HCT116 (cell line): ENCODE measurements at regions not wholly inside any gene's neighbourhood (a gene's known extent, or its start where the extent isn't known, plus 50 kb on each side); places are given as distances from the start of the nearest gene placed in this dataset.

Experiments used
- ATAC-seq: fragments of 200-7000 bp; cut with Tn5 transposase; 2 replicates; pipeline ENCODE4 v1.9.1; 2020; ENCODE audit warnings: mild to moderate bottlenecking, moderate library complexity
- BruUV-seq: library from RNA; stranded (reverse); fragments of 400-500 nt; replicated peaks from 2 replicates; lab custom pipeline; 2021; lab: Mats Ljungman, UMichigan
- CTCF ChIA-PET: fragments of 300-600 bp; sonication (Branson Sonifier 250); formaldehyde crosslinking; loops from one replicate; lab custom pipeline; 2021; ENCODE audit warnings: antibody characterized with exemption; lab: Charles Lee
- POLR2A ChIA-PET: fragments of 300-600, 350-600 bp; sonication (Branson Sonifier 250); formaldehyde crosslinking; loops from one replicate; lab custom pipeline; 2021; ENCODE audit warnings: antibody characterized with exemption; lab: Charles Lee
- RAD21 ChIA-PET, 2 experiments: fragments of 300-600 bp; sonication (Branson Sonifier 250); formaldehyde crosslinking; loops; one replicate each; lab custom pipeline; 2023; ENCODE audit warnings: low total read pairs in 2 of 2; ENCODE audit not compliant: uncharacterized antibody in 2 of 2, unreplicated experiment in 2 of 2, low non-redundant PET in 1 of 2; lab: Charles Lee
- DNase-seq: peaks from one replicate; pipeline ENCODE4 v3.0.0-alpha.2; 2010; ENCODE audit warnings: low read depth, low spot score
- H2AFZ ChIP-seq: fragments of 200-600 bp; shearing (Covaris generic), sonication (generic); 2 replicates; pipeline ENCODE4 v1.6.1; 2017; ENCODE audit warnings: low read depth, mixed run types, mixed read lengths, antibody characterized with exemption, low read length; ENCODE audit not compliant: poor library complexity, severe bottlenecking
- H3K27ac ChIP-seq: 2 replicates; pipeline ENCODE4 v1.5.1; 2012; ENCODE audit warnings: low read depth, low read length
- H3K27me3 ChIP-seq: fragments of 200-600 bp; sonication (generic); 2 replicates; pipeline ENCODE4 v1.6.1; 2016; ENCODE audit warnings: mixed run types, low read length, mixed read lengths; ENCODE audit not compliant: insufficient read depth
- H3K36me3 ChIP-seq, 2 experiments: fragments of 200-500 bp in 1 of 2; fragments of 200-600 bp in 1 of 2; sonication (Bioruptor generic) in 1 of 2; sonication (generic) in 1 of 2; 2 replicates each; pipeline versions ENCODE4 v1.5.1 to v1.6.1; 2014 to 2016; ENCODE audit warnings: low read length in 2 of 2, inconsistent platforms in 1 of 2, mixed read lengths in 1 of 2, mixed run types in 1 of 2; ENCODE audit not compliant: insufficient read depth in 2 of 2, control insufficient read depth in 1 of 2
- H3K4me1 ChIP-seq, 2 experiments: fragments of 200-600 bp in 1 of 2; sonication (generic) in 1 of 2; 2 replicates each; pipeline versions ENCODE4 v1.5.1 to v1.6.1; 2012 to 2017; ENCODE audit warnings: low read length in 2 of 2, inconsistent platforms in 1 of 2, mild to moderate bottlenecking in 1 of 2, mixed read lengths in 1 of 2, mixed run types in 1 of 2, moderate library complexity in 1 of 2; ENCODE audit not compliant: insufficient read depth in 2 of 2, control insufficient read depth in 1 of 2
- H3K4me2 ChIP-seq: fragments of 200-600 bp; sonication (generic); 2 replicates; pipeline ENCODE4 v1.6.1; 2017; ENCODE audit warnings: mixed run types, low read length, mixed read lengths
- H3K4me3 ChIP-seq, 2 experiments: fragments of 200-600 bp in 1 of 2; sonication (generic) in 1 of 2; replicated peaks in 1 of 2; 2 replicates each; pipeline ENCODE4 v1.5.1; 2011 to 2016; ENCODE audit warnings: low read length in 2 of 2, control low read depth in 1 of 2, low read depth in 1 of 2, mild to moderate bottlenecking in 1 of 2, mixed read lengths in 1 of 2, mixed run types in 1 of 2
- H3K79me2 ChIP-seq: fragments of 200-600 bp; sonication (generic); 2 replicates; pipeline ENCODE4 v1.6.1; 2017; ENCODE audit warnings: mild to moderate bottlenecking, mixed run types, low read length, moderate library complexity, mixed read lengths; ENCODE audit not compliant: insufficient read depth
- H3K9ac ChIP-seq: fragments of 200-600 bp; sonication (generic); 2 replicates; pipeline ENCODE4 v1.6.1; 2016; ENCODE audit warnings: low read length, mixed read lengths
- H3K9me2 ChIP-seq: fragments of 200-600 bp; sonication (generic), shearing (Covaris generic); 2 replicates; pipeline ENCODE4 v1.6.1; 2017; ENCODE audit warnings: mixed run types, mild to moderate bottlenecking, moderate library complexity; ENCODE audit not compliant: insufficient read depth
- H3K9me3 ChIP-seq, 2 experiments: fragments of 200-500 bp in 1 of 2; fragments of 200-600 bp in 1 of 2; sonication (Bioruptor generic) in 1 of 2; sonication (generic) in 1 of 2; 2 replicates each; pipeline ENCODE4 v1.6.1; 2014 to 2017; ENCODE audit warnings: low read length in 2 of 2, mixed read lengths in 2 of 2, inconsistent platforms in 1 of 2, low read depth in 1 of 2, mild to moderate bottlenecking in 1 of 2, mixed run types in 1 of 2, moderate library complexity in 1 of 2; ENCODE audit not compliant: control insufficient read depth in 1 of 2, insufficient read depth in 1 of 2
- H4K20me1 ChIP-seq: fragments of 200-600 bp; sonication (generic), shearing (Covaris generic); 2 replicates; pipeline ENCODE4 v1.6.1; 2017; ENCODE audit warnings: mixed run types, mild to moderate bottlenecking, moderate library complexity; ENCODE audit not compliant: insufficient read depth
- ATF3 ChIP-seq: IDR thresholded peaks from 2 replicates; pipeline ENCODE4 v1.6.1; 2012
- CEBPB ChIP-seq: IDR thresholded peaks from 2 replicates; pipeline ENCODE4 v1.6.1; 2012; ENCODE audit warnings: low read depth
- EGR1 ChIP-seq: IDR thresholded peaks from 2 replicates; pipeline ENCODE4 v1.6.1; 2012; ENCODE audit warnings: low read depth
- ELF1 ChIP-seq: IDR thresholded peaks from 2 replicates; pipeline ENCODE4 v1.6.1; 2012; ENCODE audit warnings: low read depth, borderline replicate concordance
- EZH2 ChIP-seq: fragments of 200-600 bp; sonication (generic); IDR thresholded peaks from 2 replicates; pipeline ENCODE4 v1.6.1; 2017; ENCODE audit warnings: antibody characterized with exemption, mixed run types
- EZH2phosphoT487 ChIP-seq: fragments of 200-600 bp; IDR thresholded peaks from 2 replicates; pipeline ENCODE4 v1.6.1; 2018; ENCODE audit warnings: antibody characterized with exemption, borderline replicate concordance
- FOSL1 ChIP-seq: IDR thresholded peaks from 2 replicates; pipeline ENCODE4 v1.6.1; 2012; ENCODE audit warnings: low read depth
- JUND ChIP-seq: IDR thresholded peaks from 2 replicates; pipeline ENCODE4 v1.6.1; 2012
- POLR2A ChIP-seq: IDR thresholded peaks from 2 replicates; pipeline ENCODE4 v1.7.0; 2011; ENCODE audit warnings: borderline replicate concordance; ENCODE audit not compliant: insufficient read depth, insufficient read length; ENCODE audit errors: extremely low read depth
- SIN3A ChIP-seq: IDR thresholded peaks from 2 replicates; pipeline ENCODE4 v1.6.1; 2012; ENCODE audit warnings: low read depth
- SP1 ChIP-seq: IDR thresholded peaks from 2 replicates; pipeline ENCODE4 v1.6.1; 2012; ENCODE audit warnings: low read depth
- SRF ChIP-seq: IDR thresholded peaks from 2 replicates; pipeline ENCODE4 v1.6.1; 2012; ENCODE audit warnings: low read depth
- TCF7L2 ChIP-seq: IDR thresholded peaks from 2 replicates; pipeline ENCODE4 v1.7.0; 2011; ENCODE audit warnings: borderline replicate concordance, inconsistent platforms; ENCODE audit not compliant: insufficient read depth, insufficient read length; ENCODE audit errors: extremely low read depth
- YY1 ChIP-seq: IDR thresholded peaks from 2 replicates; pipeline ENCODE4 v1.6.1; 2011; ENCODE audit warnings: low read length, low read depth, moderate library complexity, mild to moderate bottlenecking; ENCODE audit not compliant: insufficient replicate concordance; ENCODE audit errors: extremely low read depth
- ZFX ChIP-seq: fragments of 450-650 bp; IDR thresholded peaks from 2 replicates; pipeline ENCODE4 v1.6.1; 2017
- intact Hi-C: fragments of 100-400 bp; cut with micrococcal nuclease; formaldehyde crosslinking; loops from 2 replicates; pipeline ENCODE4 v1.10.0; 2022
- TF ChIP-seq, protein P1 (sequence below): IDR thresholded peaks from 2 replicates; pipeline ENCODE4 v1.6.1; 2012; ENCODE audit warnings: low read depth

- RAD21 ChIA-PET: no interaction called here
- TF ChIP-seq EGR1 (no peak), ZFX (no peak), ELF1 (no peak), TCF7L2 (no peak), SRF (no peak), CEBPB (no peak), EZH2 (no peak), POLR2A (no peak), ATF3 (no peak)
- BruUV-seq: no TSS peak
Observed at GRCh38 chr13:58397596-58398387, 766.2 kb downstream of the PCDH17 start.

GRCh38 chr13:58399263-58399662 is 767.7 kb downstream of the PCDH17 start:
- Histone ChIP-seq H2AFZ (no peak overlapping the region), H3K9ac (no peak overlapping the region), H3K9me3 (peaks cover 16 to 38% of the 10 kb centered on the region in 2 experiments; a peak in 3 of 4 replicates), H3K4me3 (no peak overlapping the region), H3K27me3 (no peaks in the 10 kb centered on the region), H3K27ac (no peak overlapping the region), H3K79me2 (no peaks in the 10 kb centered on the region), H3K9me2 (no peaks in the 10 kb centered on the region), H3K36me3 (no peaks in the 10 kb centered on the region), H3K4me1 (no peaks in the 10 kb centered on the region), H3K4me2 (no peak overlapping the region), H4K20me1 (no peaks in the 10 kb centered on the region)
- no peak for DNase-seq
- ATAC-seq: no peak
- intact Hi-C loops: no loop called here
- RAD21 ChIA-PET: no interaction called here
- no TSS peak for BruUV-seq
- CTCF ChIA-PET: no interaction called here
- TF ChIP-seq YY1 (no peak), FOSL1 (no peak), SIN3A (no peak), SP1 (no peak), TCF7L2 (no peak), EZH2phosphoT487 (no peak), JUND (no peak), POLR2A (no peak), EZH2 (no peak), EGR1 (no peak)
- TF ChIP-seq, protein P1, sequence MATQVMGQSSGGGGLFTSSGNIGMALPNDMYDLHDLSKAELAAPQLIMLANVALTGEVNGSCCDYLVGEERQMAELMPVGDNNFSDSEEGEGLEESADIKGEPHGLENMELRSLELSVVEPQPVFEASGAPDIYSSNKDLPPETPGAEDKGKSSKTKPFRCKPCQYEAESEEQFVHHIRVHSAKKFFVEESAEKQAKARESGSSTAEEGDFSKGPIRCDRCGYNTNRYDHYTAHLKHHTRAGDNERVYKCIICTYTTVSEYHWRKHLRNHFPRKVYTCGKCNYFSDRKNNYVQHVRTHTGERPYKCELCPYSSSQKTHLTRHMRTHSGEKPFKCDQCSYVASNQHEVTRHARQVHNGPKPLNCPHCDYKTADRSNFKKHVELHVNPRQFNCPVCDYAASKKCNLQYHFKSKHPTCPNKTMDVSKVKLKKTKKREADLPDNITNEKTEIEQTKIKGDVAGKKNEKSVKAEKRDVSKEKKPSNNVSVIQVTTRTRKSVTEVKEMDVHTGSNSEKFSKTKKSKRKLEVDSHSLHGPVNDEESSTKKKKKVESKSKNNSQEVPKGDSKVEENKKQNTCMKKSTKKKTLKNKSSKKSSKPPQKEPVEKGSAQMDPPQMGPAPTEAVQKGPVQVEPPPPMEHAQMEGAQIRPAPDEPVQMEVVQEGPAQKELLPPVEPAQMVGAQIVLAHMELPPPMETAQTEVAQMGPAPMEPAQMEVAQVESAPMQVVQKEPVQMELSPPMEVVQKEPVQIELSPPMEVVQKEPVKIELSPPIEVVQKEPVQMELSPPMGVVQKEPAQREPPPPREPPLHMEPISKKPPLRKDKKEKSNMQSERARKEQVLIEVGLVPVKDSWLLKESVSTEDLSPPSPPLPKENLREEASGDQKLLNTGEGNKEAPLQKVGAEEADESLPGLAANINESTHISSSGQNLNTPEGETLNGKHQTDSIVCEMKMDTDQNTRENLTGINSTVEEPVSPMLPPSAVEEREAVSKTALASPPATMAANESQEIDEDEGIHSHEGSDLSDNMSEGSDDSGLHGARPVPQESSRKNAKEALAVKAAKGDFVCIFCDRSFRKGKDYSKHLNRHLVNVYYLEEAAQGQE: no peak
- POLR2A ChIA-PET: no interaction called here

More at GRCh38 chr13:58397596-58398387, 766.2 kb downstream of the PCDH17 start:
- Histone ChIP-seq H3K27me3 (no peaks in the 10 kb centered on the region), H4K20me1 (no peaks in the 10 kb centered on the region), H3K9me3 (peaks cover 16 to 38% of the 10 kb centered on the region in 2 experiments; a peak in 3 of 4 replicates), H3K9ac (no peak overlapping the region), H3K4me1 (no peaks in the 10 kb centered on the region), H3K4me3 (no peak overlapping the region), H3K4me2 (no peak overlapping the region), H3K27ac (no peak overlapping the region), H3K36me3 (no peaks in the 10 kb centered on the region), H3K79me2 (no peaks in the 10 kb centered on the region), H2AFZ (no peak overlapping the region), H3K9me2 (no peaks in the 10 kb centered on the region)
- ChIA-PET POLR2A (no interaction called here), CTCF (no interaction called here)
- no peak for DNase-seq
- intact Hi-C loops: no loop called here
- no peak for ATAC-seq
